Activated CD8-positive, alpha-beta T cell treated with anti-CD3 and anti-CD28 coated beads for 36 hours (primary cell): ENCODE measurements at regions not wholly inside any gene's neighbourhood (a gene's known extent, or its start where the extent isn't known, plus 50 kb on each side); places are given as distances from the start of the nearest gene placed in this dataset.

Experiments used
- ATAC-seq: fragments of 200-7000 bp; cut with Tn5 transposase; one replicate; pipeline ENCODE4 v1.10.0; 2021; ENCODE audit warnings: mild to moderate bottlenecking, moderate library complexity
- CTCF ChIA-PET: fragments of 350-600 bp; sonication (Branson Sonifier 250); formaldehyde crosslinking; loops from one replicate; lab custom pipeline; 2021; ENCODE audit warnings: antibody characterized with exemption; lab: Charles Lee
- POLR2A ChIA-PET: fragments of 350-600 bp; sonication (Branson Sonifier 250); formaldehyde crosslinking; loops from one replicate; lab custom pipeline; 2021; ENCODE audit warnings: antibody characterized with exemption; lab: Charles Lee
- DNase-seq: peaks from one replicate; pipeline ENCODE4 v3.0.0-alpha.2; 2020
- H3K27ac Mint-ChIP-seq: one replicate; pipeline ENCODE4 v1.8.0; 2021; ENCODE audit warnings: mild to moderate bottlenecking, mixed read lengths
- H3K27me3 Mint-ChIP-seq: one replicate; pipeline ENCODE4 v1.8.0; 2021; ENCODE audit warnings: mixed read lengths
- H3K36me3 Mint-ChIP-seq: one replicate; pipeline ENCODE4 v1.8.0; 2021; ENCODE audit warnings: low read depth, mixed read lengths
- H3K4me1 Mint-ChIP-seq: one replicate; pipeline ENCODE4 v1.8.0; 2021; ENCODE audit warnings: low read depth, mixed read lengths
- H3K4me3 Mint-ChIP-seq: one replicate; pipeline ENCODE4 v1.8.0; 2021; ENCODE audit warnings: mild to moderate bottlenecking, moderate library complexity, mixed read lengths
- H3K9me3 Mint-ChIP-seq: one replicate; pipeline ENCODE4 v1.8.0; 2021; ENCODE audit warnings: mixed read lengths
- CTCF ChIP-seq: fragments of 200-600 bp; IDR thresholded peaks from one replicate; pipeline ENCODE4 v1.8.0; 2022; ENCODE audit warnings: antibody characterized with exemption, mild to moderate bottlenecking
- intact Hi-C: fragments of 100-400 bp; cut with micrococcal nuclease; formaldehyde crosslinking; loops from one replicate; pipeline ENCODE4 v1.10.0; 2022

GRCh38 chr4:185958094-185958747 lies 110.7 kb upstream of the TLR3 start:
- ChIA-PET POLR2A (no interaction called here), CTCF (no interaction called here)
- Mint-ChIP-seq H3K27ac (no peak overlapping the region), H3K36me3 (no peaks in the 10 kb centered on the region), H3K9me3 (no peaks in the 10 kb centered on the region), H3K4me1 (no peaks in the 10 kb centered on the region), H3K4me3 (no peak overlapping the region), H3K27me3 (peaks cover 7% of the 10 kb centered on the region)
- no peak for TF ChIP-seq CTCF
- ATAC-seq (no peak), DNase-seq (no peak)
- intact Hi-C loops, result no loop called here

- intact Hi-C loops, result no loop called here
- Mint-ChIP-seq H3K27me3 (no peaks in the 10 kb centered on the region), H3K27ac (no peak overlapping the region), H3K36me3 (no peaks in the 10 kb centered on the region), H3K9me3 (no peaks in the 10 kb centered on the region), H3K4me3 (no peak overlapping the region), H3K4me1 (no peaks in the 10 kb centered on the region)
- POLR2A ChIA-PET, result no interaction called here
- TF ChIP-seq CTCF, result no peak
- ATAC-seq (no peak), DNase-seq (no peak)
- CTCF ChIA-PET, result no interaction called here
Observed at GRCh38 chr4:185965426-185966384, 103.3 kb upstream of the TLR3 start.

DNA sequence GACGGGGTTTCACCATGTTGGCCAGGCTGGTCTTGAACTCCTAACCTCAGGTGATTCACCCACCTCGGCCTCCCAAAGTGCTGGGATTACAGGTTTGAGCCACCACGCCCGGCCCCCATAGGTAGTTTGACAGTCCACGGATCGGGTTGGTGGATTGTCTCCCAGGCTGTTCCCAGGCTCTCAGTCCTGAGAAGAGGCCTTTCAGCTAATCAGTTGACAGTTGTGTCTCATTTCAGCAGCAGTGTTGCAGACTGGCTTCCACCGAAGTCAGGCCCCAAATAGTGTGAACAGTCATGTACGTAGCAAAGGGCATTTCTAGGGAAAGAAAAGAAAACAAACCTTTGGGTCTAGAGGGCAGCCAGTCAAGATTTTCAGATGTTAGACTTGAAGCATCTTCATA lies 102.4 kb upstream of the TLR3 start:
- intact Hi-C loops, result no loop called here
- ChIA-PET POLR2A (no interaction called here), CTCF (no interaction called here)
- no peak for DNase-seq
- H3K4me1 Mint-ChIP-seq, result no peaks in the 10 kb centered on the region
- H3K9me3 Mint-ChIP-seq, result no peaks in the 10 kb centered on the region
- ATAC-seq, result no peak
- H3K4me3 Mint-ChIP-seq, result no peak overlapping the region
- TF ChIP-seq CTCF, result no peak
- H3K36me3 Mint-ChIP-seq, result no peaks in the 10 kb centered on the region
- no peaks in the 10 kb centered on the region for H3K27me3 Mint-ChIP-seq
- H3K27ac Mint-ChIP-seq, result no peak overlapping the region

DNA sequence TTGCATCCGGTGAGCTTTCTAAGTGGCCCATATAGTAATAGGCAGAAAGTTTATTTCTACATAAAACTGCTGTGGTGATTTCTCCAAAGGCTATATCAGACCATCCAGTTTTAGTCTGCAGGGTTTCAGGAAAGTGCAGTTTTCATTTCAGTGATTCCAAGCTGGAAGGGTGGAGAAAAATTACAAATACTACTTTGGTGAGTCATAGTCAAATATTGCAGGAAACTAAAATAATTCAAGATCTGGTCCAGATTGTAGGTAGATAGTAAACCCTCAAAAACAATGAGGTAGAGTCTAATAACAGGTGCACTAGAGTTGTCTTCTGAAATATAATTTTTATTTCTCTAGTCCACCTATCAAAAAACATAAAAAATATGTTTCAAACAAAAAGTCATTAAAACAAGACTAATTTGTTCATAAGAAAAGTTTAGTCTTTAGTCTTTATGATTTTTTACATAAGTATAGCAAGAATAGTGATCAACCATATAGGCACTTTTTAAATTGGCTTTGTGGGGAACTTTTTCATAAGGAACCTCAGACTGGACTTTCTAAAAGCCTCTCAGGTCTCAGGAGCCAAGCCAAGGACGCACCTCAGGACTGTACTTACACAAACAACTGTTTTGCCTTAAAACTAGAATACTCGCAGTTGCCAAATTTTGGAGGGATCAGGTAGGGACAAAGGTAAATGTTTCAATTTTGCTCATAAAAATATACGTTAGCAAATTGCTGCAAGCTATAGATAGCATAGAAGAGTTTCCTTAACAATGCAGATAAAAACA lies 101.8 kb upstream of the TLR3 start:
- Mint-ChIP-seq H3K27me3 (no peaks in the 10 kb centered on the region), H3K4me1 (no peaks in the 10 kb centered on the region), H3K9me3 (no peaks in the 10 kb centered on the region), H3K36me3 (no peaks in the 10 kb centered on the region), H3K4me3 (no peak overlapping the region), H3K27ac (no peak overlapping the region)
- CTCF ChIA-PET, result no interaction called here
- ATAC-seq, result no peak
- POLR2A ChIA-PET, result no interaction called here
- no peak for DNase-seq
- intact Hi-C loops, result no loop called here
- no peak for TF ChIP-seq CTCF
